ENCODE measurements at regions not wholly inside any gene's neighbourhood (a gene's known extent, or its start where the extent isn't known, plus 50 kb on each side); places are given as distances from the start of the nearest gene placed in this dataset.
"Not testable (repeated sequence)": the region's sequence is repeated elsewhere in the genome, so short reads cannot be mapped to it uniquely, and the experiment has no call there.

DNA sequence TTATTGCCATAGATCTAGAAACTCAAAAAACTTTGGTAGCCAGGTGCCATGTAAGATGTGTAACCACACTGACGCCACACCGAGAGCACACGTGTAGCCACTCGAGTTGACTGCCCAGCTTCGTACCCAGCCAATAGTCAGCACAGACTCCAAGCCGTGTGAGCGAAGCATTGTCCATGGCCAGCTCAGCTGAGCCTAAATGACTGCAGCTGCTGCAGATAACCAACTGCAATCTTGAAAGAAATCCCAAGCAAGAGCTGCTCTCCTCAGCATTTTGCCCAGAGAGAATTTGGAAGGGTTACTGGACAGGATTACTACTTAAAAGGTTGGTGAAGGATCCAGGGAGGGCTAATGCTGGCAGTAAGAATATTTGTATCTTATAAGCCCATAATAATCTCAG is 193.0 kb upstream of the THRB start:
- no peak for DNase-seq (ENCODE audit: low read depth)

DNA sequence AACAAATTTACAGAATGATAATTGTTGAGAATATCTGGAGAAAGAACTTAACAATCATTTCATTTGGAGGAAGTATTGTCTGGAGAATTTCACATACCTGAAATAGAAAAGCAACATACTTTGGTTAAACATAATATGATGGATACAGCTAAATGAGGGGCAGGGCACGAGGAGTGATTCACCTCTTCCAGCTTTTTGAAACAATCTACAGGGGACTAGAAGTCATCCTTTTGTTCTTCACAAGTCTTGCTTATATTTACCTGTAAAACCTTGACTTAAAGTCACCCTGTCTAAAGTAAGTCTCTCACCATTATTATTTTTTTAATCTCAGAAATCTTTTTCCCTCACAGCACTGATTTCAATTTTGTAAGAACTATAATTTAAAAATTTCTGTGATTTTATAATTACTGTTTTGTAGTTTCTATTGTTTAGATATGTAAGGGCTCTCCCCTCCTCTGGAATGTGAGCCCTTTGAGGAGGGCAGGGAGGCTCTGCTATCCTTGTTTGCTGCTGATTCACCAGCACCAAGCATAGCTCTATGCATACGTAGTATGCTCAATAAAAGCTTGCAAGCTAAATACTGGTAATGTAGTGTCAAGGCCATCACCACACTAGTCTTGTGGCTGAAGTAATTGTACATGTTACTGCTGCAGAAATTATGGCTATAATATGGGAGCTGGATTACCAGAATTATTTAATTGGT is 193.9 kb upstream of the THRB start:
- no peak for DNase-seq (ENCODE audit: low read depth)

DNA sequence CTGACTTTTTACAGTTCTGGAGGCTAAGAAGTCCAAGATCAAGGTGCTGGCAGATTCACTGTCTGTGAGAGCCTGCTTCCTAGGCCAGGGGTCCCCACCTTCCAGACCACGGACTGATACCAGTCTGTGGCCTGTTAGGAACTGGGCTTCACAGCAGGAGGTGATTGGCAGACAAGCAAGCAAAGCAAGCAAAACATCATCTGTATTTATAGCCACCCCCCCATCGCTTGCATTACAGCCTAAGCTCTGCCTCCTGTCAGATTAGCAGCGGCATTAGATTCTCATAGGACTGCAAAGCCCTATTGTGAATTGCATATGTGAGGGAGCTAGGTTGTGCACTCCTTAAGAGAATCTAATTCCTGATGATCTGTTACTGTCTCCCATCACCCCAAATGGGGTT is 194.7 kb upstream of the THRB start:
- DNase-seq (ENCODE audit: low read depth): no peak

DNA sequence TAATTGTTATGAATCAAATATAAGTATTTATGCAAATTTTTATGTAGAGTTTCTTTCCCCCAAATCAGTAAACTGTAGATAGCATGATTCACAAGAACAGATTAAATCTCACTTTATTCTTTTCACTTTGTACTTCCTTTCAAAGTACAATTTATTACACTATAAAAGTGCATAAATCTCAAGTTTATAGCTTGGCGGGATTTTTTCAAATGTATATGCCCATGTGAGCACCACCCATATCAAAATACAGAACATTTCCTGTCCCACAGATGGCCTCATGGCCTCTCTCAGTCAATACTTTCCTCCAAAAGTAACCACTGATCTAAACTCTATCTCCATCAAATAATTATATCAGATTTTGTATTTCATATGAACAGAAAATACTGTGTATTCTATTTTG is 196.1 kb upstream of the THRB start:
- no peak for DNase-seq (ENCODE audit: low read depth)

DNA sequence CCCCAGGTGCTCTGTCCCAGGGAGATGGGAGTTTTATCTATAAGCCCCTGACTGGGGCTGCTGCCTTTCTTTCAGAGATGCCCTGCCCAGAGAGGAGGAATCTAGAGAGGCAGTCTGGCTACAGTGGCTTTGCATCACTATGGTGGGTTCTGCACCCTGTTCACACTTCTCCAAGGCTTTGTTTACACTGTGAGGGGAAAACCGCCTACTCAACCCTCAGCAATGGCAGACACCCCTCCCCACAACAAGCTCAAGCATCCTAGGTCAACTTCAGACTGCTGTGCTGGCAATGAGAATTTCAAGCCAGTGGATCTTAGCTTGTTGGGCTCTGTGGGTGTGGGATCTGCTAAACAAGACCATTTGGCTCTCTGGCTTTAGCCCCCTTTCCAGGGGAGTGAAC is 204.4 kb upstream of the THRB start:
- DNase-seq (ENCODE audit: low read depth): not testable (repeated sequence)

DNA sequence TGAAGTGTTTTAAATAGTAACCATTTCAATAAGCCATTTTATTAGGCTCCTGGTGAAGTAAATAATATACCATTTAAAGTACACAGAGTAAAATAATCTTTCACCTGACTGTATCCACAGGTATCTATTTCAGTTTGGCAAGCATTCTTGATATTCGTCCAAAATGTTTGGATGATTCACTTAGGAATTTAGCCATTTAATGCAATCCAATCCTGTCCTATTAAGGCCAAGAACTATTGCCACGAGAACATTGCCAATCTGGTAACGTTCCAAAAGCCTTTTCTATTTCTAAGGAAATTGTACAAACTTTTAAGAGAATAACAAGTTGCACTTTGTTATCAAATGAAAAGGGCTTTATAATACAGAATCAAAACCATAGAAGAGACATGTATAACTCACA is 209.8 kb upstream of the THRB start:
- DNase-seq (ENCODE audit: low read depth): no peak

DNA sequence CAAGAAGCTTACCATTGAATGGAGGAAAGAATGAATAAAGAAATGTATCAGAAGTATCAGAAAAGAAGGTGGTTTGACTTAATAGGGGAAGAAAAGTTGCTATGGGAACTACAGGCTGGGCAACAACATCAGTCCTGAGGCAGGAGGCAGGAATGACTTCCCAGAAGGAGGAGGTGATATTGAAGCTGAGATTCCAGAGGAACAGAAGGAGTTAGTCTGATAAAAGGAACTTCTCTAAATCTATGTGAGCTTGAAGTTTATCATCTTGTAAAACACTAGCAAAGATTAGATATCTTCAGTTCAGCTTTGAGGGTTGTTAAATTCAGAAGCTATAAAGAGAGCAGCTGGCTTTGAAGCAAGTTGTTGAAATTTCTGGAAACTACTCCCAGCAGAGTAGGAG is 213.3 kb upstream of the THRB start:
- DNase-seq (ENCODE audit: low read depth): no peak

DNA sequence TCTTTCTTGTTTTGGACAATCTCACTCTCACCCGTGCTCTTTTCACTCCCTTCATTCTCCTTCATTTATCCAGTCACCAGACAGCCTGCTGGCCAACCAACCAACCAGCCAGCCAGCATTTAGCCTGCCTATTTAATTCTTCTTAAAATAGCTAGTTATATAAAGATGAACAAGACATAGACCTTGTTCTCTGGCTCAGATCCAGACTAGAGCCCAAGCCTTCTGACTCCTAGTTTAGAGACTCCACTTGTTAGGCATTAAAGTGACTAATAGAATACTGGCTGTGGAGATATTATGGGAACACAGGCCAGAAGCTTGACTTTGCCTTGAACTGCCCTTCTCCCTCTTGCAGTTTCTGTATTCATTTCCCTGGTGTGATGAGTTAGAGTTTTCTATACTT is 215.3 kb upstream of the THRB start:
- no peak for DNase-seq (ENCODE audit: low read depth)

DNA sequence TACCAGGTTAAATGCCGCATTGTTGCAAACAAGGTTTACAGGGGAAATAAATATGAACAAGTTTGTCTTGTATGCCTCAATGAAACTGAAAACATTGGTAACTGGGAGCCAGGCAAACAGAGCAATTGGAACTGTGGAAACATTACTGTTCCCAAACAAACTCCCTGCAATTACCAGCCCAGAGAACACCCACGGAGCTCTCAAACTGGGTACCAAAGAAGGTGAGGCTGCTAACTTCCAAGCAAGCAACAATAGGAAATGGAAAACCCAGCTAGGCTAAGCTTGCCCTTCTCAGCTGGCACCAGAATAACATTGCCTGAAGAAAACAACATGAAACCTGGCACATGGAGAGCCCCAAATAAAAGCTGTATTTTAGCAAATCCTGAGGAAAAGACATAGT is 218.9 kb upstream of the THRB start:
- DNase-seq (ENCODE audit: low read depth): no peak

DNA sequence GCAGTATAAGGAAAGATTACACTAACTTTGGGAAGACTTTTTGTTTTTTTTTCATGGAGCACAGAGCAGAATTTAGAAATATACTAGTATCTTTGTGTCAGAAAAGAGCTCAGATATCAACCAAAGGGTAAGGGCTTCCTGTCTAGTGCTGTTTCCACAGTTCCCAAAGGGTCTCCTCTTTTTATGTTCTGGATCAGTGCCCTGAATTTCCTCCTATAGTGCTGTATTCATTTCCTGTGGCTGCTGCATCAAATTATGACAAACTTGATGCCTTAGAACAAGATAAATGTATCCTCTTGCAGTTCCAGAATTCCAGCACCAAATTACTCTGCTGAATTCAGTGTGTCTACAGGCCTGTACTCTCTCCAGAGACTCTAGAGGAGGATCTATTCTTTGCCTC is 219.8 kb upstream of the THRB start:
- no peak for DNase-seq (ENCODE audit: low read depth)

DNA sequence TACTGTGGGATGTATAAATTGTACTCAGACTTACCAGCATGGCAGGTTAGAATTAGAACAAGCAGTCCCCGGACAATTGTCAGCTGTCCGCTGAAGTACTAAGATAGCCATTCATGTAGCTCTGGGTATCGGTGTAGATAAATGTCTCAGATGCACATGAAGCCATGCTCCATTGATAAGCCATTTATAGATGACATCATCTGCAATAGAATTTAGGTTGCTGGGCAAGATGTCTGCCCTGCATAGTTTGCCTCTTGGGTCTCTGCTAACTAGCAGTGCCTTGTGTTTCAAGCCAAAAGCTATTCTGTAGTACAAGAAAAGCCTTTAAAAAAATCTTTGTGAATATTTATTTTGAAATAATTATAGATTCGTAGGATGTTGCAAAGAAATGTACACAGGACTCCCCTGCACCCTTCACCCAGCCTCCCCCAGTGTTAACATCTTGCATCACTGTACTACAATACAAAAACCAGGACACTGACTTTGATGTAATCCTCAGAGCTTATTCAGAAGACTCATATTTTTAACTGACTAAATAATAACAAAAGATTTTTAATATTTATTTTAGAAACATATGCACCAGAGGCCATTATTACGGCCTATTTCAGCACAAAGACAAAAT is 220.6 kb upstream of the THRB start:
- DNase-seq (ENCODE audit: low read depth): no peak

DNA sequence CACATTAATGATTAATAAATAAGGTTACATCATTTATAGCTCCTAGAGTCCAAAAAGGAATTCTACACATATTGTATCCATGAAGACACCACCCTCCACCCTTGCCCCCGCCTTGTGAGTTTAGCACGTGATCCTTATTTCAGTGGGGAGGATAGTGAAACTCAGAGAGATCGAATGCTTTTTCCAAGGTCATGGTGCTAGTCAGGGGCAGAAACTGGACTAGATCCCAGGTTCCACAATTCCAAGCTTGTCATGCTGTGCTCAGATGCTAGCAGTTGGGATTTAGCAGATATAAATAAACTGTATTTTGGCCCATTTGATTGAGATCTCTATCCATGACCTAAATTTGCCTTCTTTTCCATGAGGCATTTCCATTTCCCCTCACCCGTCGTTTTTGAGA is 227.4 kb upstream of the THRB start:
- no peak for DNase-seq (ENCODE audit: low read depth)

DNA sequence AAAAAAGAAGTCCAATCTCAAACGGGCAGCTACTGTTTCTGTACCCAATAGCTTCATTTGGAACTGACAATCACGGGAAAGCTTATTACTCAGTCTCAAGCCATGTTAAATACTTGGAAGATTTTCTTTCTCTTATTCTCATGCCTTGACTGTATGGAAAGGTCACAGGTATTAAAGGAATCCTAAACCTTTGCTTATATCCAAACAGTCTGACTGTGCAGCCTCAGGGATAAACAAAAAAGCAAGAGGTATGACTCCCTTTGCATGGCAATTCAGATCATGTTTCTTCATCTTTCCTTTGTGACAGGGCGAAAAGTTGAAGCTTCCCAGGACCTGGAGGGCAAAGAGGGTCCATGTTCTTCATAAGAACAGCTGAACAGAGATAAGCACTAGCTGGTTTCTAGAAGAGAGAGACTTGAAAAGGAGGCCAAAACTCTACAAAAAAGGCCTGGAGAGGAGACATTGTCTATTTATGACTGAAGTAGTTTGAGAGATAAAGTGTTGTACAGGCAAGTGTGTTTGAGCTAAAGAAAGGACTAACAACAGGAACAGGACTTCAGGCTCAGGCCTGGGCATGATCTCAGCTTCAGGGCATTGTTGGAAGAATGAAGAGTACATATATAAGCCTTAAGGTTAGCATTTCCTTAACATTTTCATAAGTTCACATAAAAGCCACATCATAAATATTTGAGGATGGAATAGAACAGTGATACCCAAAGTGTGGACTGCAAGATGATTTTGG is 231.0 kb upstream of the THRB start:
- no peak for DNase-seq (ENCODE audit: low read depth)

DNA sequence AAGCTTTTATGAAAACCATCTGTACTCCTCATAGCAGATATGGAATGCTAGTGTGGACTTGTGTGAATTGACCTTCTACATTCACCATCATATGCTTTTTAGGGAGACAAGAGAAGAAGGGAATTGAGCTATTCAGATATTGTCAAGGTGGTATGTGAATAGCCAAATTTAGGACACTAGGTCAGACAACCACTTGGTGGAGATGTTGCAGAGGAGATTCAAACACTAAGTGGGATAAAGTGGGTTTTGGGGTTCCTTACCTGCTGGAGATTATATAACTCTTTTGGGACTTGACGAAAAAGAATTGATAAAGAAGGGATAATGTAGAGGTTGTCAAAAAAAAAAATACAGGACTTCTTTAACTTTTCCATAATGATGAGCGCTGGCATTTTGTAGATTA is 231.8 kb upstream of the THRB start:
- no peak for DNase-seq (ENCODE audit: low read depth)

DNA sequence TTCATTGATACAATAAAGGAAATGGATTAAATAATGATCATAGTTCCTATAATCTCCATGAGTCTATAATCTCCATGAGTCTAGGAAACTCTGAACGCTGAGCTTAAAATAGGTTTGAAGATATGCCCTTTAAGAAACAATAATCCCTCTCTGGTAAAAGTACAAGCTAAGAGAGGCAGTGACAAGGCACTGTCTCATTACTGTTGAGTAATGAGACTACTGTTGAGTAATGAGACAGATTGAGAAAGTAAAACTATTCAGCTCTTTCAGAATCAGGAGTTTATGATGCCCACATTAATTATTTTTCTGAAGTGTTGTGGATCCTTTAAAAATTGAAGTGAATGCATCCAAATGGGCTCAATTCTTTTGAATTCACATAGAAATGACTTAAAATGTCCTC is 235.5 kb upstream of the THRB start:
- DNase-seq (ENCODE audit: low read depth): no peak

DNA sequence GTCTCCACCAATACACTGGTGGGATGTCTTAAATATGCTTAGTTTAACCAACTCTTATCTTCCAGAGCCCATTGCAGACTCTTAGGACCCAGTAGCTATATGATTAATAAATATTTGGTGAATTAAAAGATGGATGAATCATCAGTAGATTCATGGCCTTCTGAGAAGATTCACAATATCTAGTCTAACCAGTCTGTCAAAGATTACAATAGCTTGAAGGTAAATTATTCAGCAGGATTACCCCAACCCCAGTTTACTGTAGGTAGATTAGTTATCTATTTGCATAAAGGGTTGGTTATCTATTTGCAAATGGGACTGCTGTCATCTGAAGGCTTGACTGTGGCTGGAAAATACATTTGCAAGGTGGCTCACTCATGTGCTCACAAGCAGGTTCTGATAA is 239.4 kb upstream of the THRB start:
- DNase-seq (ENCODE audit: low read depth): no peak

DNA sequence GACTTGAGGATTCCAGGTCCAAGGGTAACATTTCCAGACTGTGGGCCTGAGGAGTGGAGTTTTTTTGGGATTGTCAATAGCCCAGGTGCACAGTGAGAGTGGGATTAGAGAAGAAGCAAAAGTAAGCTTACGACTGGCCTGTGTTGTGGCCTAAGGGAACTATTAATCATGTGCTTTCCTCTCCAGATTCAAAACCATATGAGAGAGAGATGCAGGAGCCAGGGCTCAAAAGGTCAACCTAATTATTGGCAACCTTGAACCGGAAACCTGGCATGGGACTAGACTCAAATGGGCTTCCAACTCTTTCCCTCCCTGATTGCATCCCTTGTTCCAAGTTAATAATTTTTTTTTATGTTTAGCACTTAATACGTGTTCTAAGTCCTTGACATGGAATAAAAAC is 242.1 kb upstream of the THRB start:
- no peak for DNase-seq (ENCODE audit: low read depth)

DNA sequence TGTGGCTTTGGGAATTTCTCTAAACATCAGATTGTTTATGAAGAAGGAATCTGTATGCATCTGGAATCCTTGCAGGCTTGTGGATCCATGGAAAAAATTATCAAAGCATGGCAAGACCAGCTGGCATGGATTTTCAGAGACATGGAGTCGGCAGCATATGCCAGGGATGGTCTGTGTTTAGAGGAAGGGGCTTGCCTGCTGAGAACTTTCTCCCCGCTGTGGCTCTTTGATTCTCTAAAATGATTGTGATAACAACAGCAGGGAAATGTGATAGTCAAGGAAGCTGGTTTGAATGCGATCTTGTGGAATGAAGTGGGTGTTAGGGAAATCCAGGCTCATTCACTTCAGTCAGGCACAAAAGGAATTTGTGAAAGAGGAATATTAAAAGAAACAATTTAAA is 245.7 kb upstream of the THRB start:
- DNase-seq (ENCODE audit: low read depth): no peak

DNA sequence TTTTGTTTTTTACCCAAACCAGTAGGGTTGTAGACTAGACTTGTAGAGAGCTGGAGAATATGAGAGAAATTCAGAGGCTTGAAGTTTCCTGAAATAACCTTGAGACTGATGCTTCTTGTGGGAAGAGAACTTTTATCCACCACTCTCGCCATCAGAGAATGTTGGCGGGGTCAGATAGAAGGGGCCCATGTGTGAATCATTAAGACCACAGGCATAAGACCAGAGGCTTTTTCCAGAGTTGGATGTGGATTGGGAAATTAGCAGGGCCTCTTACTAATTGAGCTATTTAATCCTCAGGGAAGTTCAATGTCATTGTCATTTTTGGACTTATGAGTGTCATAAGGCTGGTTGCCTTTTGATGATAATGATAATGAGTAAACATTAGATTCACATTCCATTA is 246.9 kb upstream of the THRB start:
- no peak for DNase-seq (ENCODE audit: low read depth)

DNA sequence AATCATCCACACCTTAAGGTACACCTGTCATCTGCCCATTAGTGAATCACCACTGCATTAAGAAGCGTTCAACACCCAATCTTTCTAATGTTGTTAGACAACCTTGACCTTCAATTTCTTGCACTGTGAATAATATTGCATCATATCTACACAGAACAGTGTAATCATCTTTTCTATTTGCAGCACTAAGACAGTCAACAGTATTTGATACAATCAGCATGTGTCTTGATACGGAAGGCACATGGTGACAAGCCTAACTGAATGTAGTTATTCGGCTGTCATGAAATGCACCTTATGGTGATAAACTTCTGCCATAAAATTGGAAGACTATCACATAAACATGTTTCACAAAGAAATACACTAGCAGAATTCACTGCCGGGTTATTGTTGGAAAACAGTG is 253.9 kb upstream of the THRB start:
- DNase-seq (ENCODE audit: low read depth): no peak

DNA sequence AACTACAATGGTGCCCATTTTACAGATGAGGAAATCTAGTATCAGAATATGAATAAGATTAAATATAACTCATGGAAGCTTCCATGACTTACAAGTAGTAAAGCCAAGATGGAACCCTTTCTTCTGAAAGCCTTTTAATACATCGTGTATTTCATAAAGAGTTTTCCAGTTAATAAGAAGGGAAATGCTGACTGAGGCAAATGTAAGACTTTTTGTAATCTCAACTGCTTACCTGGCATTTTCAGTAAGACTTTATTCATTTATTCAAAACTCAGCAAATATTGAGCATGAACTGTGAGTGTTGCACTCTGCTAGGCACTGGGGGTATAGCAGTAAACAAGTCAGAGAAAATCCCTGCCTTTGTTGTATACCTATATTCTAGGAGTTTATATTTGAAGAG is 256.4 kb upstream of the THRB start:
- no peak for DNase-seq (ENCODE audit: low read depth)

DNA sequence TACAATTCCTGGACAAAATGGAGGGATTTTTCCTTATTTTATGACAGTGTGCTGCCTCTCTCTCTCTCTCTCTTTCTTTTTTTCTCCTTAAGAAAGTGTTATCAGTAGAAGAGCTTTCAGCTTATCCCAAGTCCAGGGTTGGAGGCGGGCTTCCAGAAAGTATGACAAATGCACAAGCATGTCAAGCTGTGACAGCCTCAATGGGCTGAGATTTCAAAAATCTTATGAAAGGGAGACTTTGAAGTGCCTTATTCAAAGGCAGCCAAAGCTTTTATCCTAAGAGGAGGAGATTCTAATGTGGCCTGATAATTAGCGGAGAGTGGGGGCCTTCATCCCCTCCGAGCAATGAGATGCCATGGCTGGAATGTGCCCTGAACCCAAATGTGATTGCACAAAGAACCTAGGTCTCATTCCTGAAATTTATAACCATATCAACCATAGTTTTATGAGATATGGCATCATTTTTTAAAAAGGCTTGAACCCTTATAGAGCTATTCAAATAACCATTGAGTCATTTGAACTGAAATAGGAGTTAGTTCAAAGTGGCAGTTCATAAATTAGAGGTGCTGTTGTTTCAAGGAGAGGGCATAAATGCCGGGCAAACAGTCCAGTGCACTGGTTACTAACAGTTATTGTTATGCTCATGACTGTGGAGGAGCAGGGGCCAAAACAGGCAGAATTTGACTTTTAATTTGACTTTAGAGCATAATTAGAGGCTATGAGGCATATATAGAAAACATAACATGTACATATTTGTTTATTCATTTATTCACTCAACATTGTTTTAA is 261.6 kb upstream of the THRB start:
- no peak for DNase-seq (ENCODE audit: low read depth)

DNA sequence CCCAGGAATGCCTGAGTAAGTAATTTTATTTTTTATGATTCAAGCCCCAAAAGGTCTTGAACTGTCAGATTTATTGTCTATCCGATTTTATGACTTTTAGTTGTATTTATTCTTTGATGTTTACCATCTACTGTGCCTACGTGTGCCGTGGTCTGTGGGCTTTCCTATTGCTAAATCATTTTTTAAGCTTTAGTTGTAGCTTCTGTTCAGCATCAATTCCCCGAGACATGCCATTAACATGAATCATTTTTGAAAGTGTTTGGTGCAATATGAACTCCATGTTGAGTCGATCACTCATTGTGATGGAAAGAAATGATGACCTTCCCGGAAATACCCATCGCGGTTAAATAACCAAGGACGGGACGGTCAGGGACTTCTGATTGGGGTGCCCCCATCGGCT is 268.7 kb upstream of the THRB start:
- no peak for DNase-seq (ENCODE audit: low read depth)
